B cell (primary cell): ENCODE measurements at regions not wholly inside any gene's neighbourhood (a gene's known extent, or its start where the extent isn't known, plus 50 kb on each side); places are given as distances from the start of the nearest gene placed in this dataset.

ENCODE experiments used
- CTCF ChIP-seq: fragments of 200-600 bp; IDR thresholded peaks from one replicate; pipeline ENCODE4 v1.8.0; 2022; ENCODE audit warnings: antibody characterized with exemption, mild to moderate bottlenecking
- EZH2 ChIP-seq: IDR thresholded peaks from 2 replicates; pipeline ENCODE4 v1.6.1; 2012; ENCODE audit warnings: borderline replicate concordance, low read depth, mild to moderate bottlenecking, moderate library complexity, low read length; ENCODE audit not compliant: insufficient read depth, poor library complexity, severe bottlenecking

DNA sequence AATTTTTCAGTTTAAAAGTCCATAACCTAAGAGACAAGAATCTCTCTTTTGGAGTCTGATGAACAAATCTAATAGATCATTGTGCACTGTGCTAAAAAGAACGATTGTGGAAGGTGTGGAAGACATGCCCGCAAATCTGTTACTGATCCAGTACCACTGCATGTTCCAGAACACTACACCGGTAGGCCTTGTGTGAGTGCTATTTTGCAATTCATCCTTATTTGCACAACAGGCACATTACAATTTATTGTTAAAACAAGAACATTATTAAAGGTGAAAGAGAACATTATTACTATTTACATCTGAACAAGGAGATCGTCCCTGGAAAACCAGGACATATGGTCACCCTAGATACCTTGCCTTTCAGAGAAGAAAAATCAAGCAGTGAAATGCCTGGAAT lies 205.7 kb upstream of the NECTIN3 start:
- no peak for TF ChIP-seq CTCF
- TF ChIP-seq EZH2: no peak
